ENCODE measurements at regions not wholly inside any gene's neighbourhood (a gene's known extent, or its start where the extent isn't known, plus 50 kb on each side); places are given as distances from the start of the nearest gene placed in this dataset.

DNA sequence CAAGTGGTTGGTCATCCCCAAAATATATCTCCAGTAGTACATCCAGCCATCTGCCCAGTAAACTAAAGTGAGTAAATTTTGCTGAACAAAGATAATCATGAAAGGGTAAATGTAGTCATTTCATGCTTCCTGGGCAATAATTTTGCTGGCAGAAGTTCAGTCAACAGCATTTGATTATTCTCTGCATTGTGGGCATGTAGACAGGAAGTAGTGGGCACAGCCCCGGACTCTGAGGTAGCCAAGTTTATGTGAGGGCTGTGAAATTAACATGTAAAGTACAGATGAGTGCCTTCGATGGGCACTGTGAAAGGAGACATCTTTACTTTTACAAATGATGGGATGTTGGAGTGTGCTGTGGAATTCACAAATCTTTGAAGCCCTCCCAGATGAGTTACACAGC is 312.2 kb upstream of the MTNR1B start:
- TF ChIP-seq, protein P1, sequence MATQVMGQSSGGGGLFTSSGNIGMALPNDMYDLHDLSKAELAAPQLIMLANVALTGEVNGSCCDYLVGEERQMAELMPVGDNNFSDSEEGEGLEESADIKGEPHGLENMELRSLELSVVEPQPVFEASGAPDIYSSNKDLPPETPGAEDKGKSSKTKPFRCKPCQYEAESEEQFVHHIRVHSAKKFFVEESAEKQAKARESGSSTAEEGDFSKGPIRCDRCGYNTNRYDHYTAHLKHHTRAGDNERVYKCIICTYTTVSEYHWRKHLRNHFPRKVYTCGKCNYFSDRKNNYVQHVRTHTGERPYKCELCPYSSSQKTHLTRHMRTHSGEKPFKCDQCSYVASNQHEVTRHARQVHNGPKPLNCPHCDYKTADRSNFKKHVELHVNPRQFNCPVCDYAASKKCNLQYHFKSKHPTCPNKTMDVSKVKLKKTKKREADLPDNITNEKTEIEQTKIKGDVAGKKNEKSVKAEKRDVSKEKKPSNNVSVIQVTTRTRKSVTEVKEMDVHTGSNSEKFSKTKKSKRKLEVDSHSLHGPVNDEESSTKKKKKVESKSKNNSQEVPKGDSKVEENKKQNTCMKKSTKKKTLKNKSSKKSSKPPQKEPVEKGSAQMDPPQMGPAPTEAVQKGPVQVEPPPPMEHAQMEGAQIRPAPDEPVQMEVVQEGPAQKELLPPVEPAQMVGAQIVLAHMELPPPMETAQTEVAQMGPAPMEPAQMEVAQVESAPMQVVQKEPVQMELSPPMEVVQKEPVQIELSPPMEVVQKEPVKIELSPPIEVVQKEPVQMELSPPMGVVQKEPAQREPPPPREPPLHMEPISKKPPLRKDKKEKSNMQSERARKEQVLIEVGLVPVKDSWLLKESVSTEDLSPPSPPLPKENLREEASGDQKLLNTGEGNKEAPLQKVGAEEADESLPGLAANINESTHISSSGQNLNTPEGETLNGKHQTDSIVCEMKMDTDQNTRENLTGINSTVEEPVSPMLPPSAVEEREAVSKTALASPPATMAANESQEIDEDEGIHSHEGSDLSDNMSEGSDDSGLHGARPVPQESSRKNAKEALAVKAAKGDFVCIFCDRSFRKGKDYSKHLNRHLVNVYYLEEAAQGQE (IDR thresholded peaks at IDR 0.05; ENCODE audit: unreplicated experiment): no peak
- TF ChIP-seq POLR2AphosphoS5 (IDR thresholded peaks at IDR 0.05; ENCODE audit: low read depth) (no peak), EZH2 (IDR thresholded peaks at IDR 0.05; ENCODE audit: low read depth, unreplicated experiment) (no peak), CTCF (conservative IDR thresholded peaks at IDR 0.05; ENCODE audit: low read depth in 2 of 2) (no peak), EZH2phosphoT487 (IDR thresholded peaks at IDR 0.05; ENCODE audit: unreplicated experiment) (no peak), STAT1 (IDR thresholded peaks at IDR 0.05; ENCODE audit: unreplicated experiment) (no peak)

All from GM23338 (cell line).